ENCODE measurements at regions not wholly inside any gene's neighbourhood (a gene's known extent, or its start where the extent isn't known, plus 50 kb on each side); places are given as distances from the start of the nearest gene placed in this dataset.
"Not testable (repeated sequence)": the region's sequence is repeated elsewhere in the genome, so short reads cannot be mapped to it uniquely, and the experiment has no call there.

GRCh38 chr4:61011051-61011450 is 189.1 kb upstream of the ADGRL3 start:
- H3K4me3 Mint-ChIP-seq (ENCODE audit: unreplicated experiment) = no peak overlapping the region
- H3K9me3 Mint-ChIP-seq (ENCODE audit: unreplicated experiment) = peaks cover 24% of the 10 kb centered on the region
- no peaks in the 10 kb centered on the region for H3K27me3 Mint-ChIP-seq (ENCODE audit: unreplicated experiment)
- TF ChIP-seq CTCF (IDR thresholded peaks at IDR 0.05) = no peak
- no peak for DNase-seq (ENCODE audit: extremely low spot score, unreplicated experiment)
- no peak overlapping the region for H3K27ac Mint-ChIP-seq (ENCODE audit: unreplicated experiment)
- no peaks in the 10 kb centered on the region for H3K36me3 Mint-ChIP-seq (ENCODE audit: unreplicated experiment)
- H3K4me1 Mint-ChIP-seq (ENCODE audit: unreplicated experiment) = no peaks in the 10 kb centered on the region

- H3K4me1 Mint-ChIP-seq (ENCODE audit: unreplicated experiment); H3K27me3 Mint-ChIP-seq (ENCODE audit: unreplicated experiment); H3K36me3 Mint-ChIP-seq (ENCODE audit: unreplicated experiment); H3K27ac Mint-ChIP-seq (ENCODE audit: unreplicated experiment); DNase-seq (ENCODE audit: extremely low spot score, unreplicated experiment); H3K4me3 Mint-ChIP-seq (ENCODE audit: unreplicated experiment): not testable (repeated sequence)
- peaks cover 26% of the 10 kb centered on the region for H3K9me3 Mint-ChIP-seq (ENCODE audit: unreplicated experiment)
Measured at GRCh38 chr4:61011936-61012335, 188.2 kb upstream of the ADGRL3 start.

GRCh38 chr4:61024610-61025009 is 175.5 kb upstream of the ADGRL3 start:
- H3K9me3 Mint-ChIP-seq (ENCODE audit: unreplicated experiment) = no peaks in the 10 kb centered on the region
- H3K4me1 Mint-ChIP-seq (ENCODE audit: unreplicated experiment) = no peaks in the 10 kb centered on the region
- no peak for DNase-seq (ENCODE audit: extremely low spot score, unreplicated experiment)
- no peak for TF ChIP-seq CTCF (IDR thresholded peaks at IDR 0.05)
- no peaks in the 10 kb centered on the region for H3K36me3 Mint-ChIP-seq (ENCODE audit: unreplicated experiment)
- H3K4me3 Mint-ChIP-seq (ENCODE audit: unreplicated experiment) = no peak overlapping the region
- no peaks in the 10 kb centered on the region for H3K27me3 Mint-ChIP-seq (ENCODE audit: unreplicated experiment)
- H3K27ac Mint-ChIP-seq (ENCODE audit: unreplicated experiment) = no peak overlapping the region

- no peaks in the 10 kb centered on the region for H3K36me3 Mint-ChIP-seq (ENCODE audit: unreplicated experiment)
- H3K27ac Mint-ChIP-seq (ENCODE audit: unreplicated experiment) = no peak overlapping the region
- no peak overlapping the region for H3K4me3 Mint-ChIP-seq (ENCODE audit: unreplicated experiment)
- no peaks in the 10 kb centered on the region for H3K27me3 Mint-ChIP-seq (ENCODE audit: unreplicated experiment)
- no peaks in the 10 kb centered on the region for H3K4me1 Mint-ChIP-seq (ENCODE audit: unreplicated experiment)
- no peak for TF ChIP-seq CTCF (IDR thresholded peaks at IDR 0.05)
- DNase-seq (ENCODE audit: extremely low spot score, unreplicated experiment) = no peak
- no peaks in the 10 kb centered on the region for H3K9me3 Mint-ChIP-seq (ENCODE audit: unreplicated experiment)
Measured at GRCh38 chr4:61027939-61028338, 172.2 kb upstream of the ADGRL3 start.

- no peaks in the 10 kb centered on the region for H3K27me3 Mint-ChIP-seq (ENCODE audit: unreplicated experiment)
- no peaks in the 10 kb centered on the region for H3K36me3 Mint-ChIP-seq (ENCODE audit: unreplicated experiment)
- no peak overlapping the region for H3K27ac Mint-ChIP-seq (ENCODE audit: unreplicated experiment)
- no peak overlapping the region for H3K4me3 Mint-ChIP-seq (ENCODE audit: unreplicated experiment)
- TF ChIP-seq CTCF (IDR thresholded peaks at IDR 0.05) = no peak
- H3K9me3 Mint-ChIP-seq (ENCODE audit: unreplicated experiment) = peaks cover 6% of the 10 kb centered on the region
- H3K4me1 Mint-ChIP-seq (ENCODE audit: unreplicated experiment) = no peaks in the 10 kb centered on the region
- no peak for DNase-seq (ENCODE audit: extremely low spot score, unreplicated experiment)
Measured at GRCh38 chr4:61036071-61036684, 163.9 kb upstream of the ADGRL3 start.

- Mint-ChIP-seq H3K4me1 (ENCODE audit: unreplicated experiment) (peaks cover 6% of the 10 kb centered on the region), H3K27me3 (ENCODE audit: unreplicated experiment) (no peaks in the 10 kb centered on the region)
Measured at GRCh38 chr4:61041527-61041926, 158.6 kb upstream of the ADGRL3 start.

More at GRCh38 chr4:61041527-61041926, 158.6 kb upstream of the ADGRL3 start:
- Mint-ChIP-seq H3K4me3 (ENCODE audit: unreplicated experiment) (no peak overlapping the region), H3K27ac (ENCODE audit: unreplicated experiment) (no peak overlapping the region), H3K36me3 (ENCODE audit: unreplicated experiment) (no peaks in the 10 kb centered on the region), H3K9me3 (ENCODE audit: unreplicated experiment) (peaks cover 11% of the 10 kb centered on the region)
- TF ChIP-seq CTCF (IDR thresholded peaks at IDR 0.05) = no peak
- DNase-seq (ENCODE audit: extremely low spot score, unreplicated experiment) = no peak
